Prostate gland (tissue), 2 donors: ENCODE measurements at regions not wholly inside any gene's neighbourhood (a gene's known extent, or its start where the extent isn't known, plus 50 kb on each side); places are given as distances from the start of the nearest gene placed in this dataset.

Source experiments
- DNase-seq: peaks from one replicate; pipeline ENCODE4 v3.0.0-alpha.2; 2019; ENCODE audit warnings: low spot score
- H3K27ac ChIP-seq, 2 donors: fragments of 200-600 bp; sonication (generic); 2 replicates each; pipeline ENCODE4 v1.5.1; 2017 to 2019
- H3K27me3 ChIP-seq: fragments of 200-600 bp; sonication (generic); replicated peaks from 2 replicates; pipeline ENCODE4 v1.5.1; 2019; ENCODE audit not compliant: insufficient read depth
- H3K36me3 ChIP-seq, 2 donors: fragments of 200-600 bp; sonication (generic); 1 replicate in 1 of 2; 2 replicates in 1 of 2; pipeline versions ENCODE4 v1.5.1 to v1.8.1; 2017 to 2019
- H3K4me1 ChIP-seq: fragments of 200-600 bp; sonication (generic); replicated peaks from 2 replicates; pipeline ENCODE4 v1.5.1; 2019
- H3K4me3 ChIP-seq, 2 donors: fragments of 200-600 bp; sonication (generic); 2 replicates each; pipeline ENCODE4 v1.5.1; 2017 to 2019
- H3K9me3 ChIP-seq: fragments of 200-600 bp; sonication (generic); 2 replicates; pipeline ENCODE4 v1.5.1; 2017
- CTCF ChIP-seq, 4 experiments: fragments of 200-600 bp in 2 of 4; fragments of 450-650 bp in 2 of 4; sonication (generic) in 2 of 4; IDR thresholded peaks; 1 replicate in 3 of 4; 2 replicates in 1 of 4; pipeline ENCODE4 v1.5.1; 2016 to 2019; ENCODE audit warnings: antibody characterized with exemption in 4 of 4, mild to moderate bottlenecking in 2 of 4, moderate library complexity in 2 of 4
- POLR2A ChIP-seq: fragments of 450-650 bp; IDR thresholded peaks from one replicate; pipeline ENCODE4 v1.6.1; 2016; ENCODE audit warnings: antibody characterized with exemption, mild to moderate bottlenecking
- POLR2AphosphoS5 ChIP-seq: sonication (generic); formaldehyde crosslinking; IDR thresholded peaks from one replicate; pipeline ENCODE4 v1.6.1; 2017; ENCODE audit warnings: antibody characterized with exemption
- WGBS: methylation state at CpG from one replicate; pipeline ENCODE4 v1.1.5; 2018; 5-methylcytosine and 5-hydroxymethylcytosine counted together
- intact Hi-C: fragments of 100-400 bp; cut with DNase I; formaldehyde crosslinking; loops from one replicate; pipeline ENCODE4 v1.14.2; 2022

- 94% methylated on average over 1 of the region's 1 CpG for WGBS
- H3K4me3 ChIP-seq, result no peak overlapping the region
- intact Hi-C loops, result no loop called here
- H3K27me3 ChIP-seq, result no peaks in the 10 kb centered on the region
- no peaks in the 10 kb centered on the region for H3K36me3 ChIP-seq
- no peak overlapping the region for H3K27ac ChIP-seq
- TF ChIP-seq CTCF (IDR thresholded peaks at IDR 0.05) (no peak), POLR2A (no peak), POLR2AphosphoS5 (no peak)
- DNase-seq, result no peak
- H3K4me1 ChIP-seq, result no peaks in the 10 kb centered on the region
- no peaks in the 10 kb centered on the region for H3K9me3 ChIP-seq
These were observed 982.6 kb downstream of the BCL11A start for GRCh38 chr2:59570818-59571217.

- no peaks in the 10 kb centered on the region for H3K36me3 ChIP-seq
- TF ChIP-seq CTCF (IDR thresholded peaks at IDR 0.05) (no peak), POLR2A (no peak), POLR2AphosphoS5 (no peak)
- no peaks in the 10 kb centered on the region for H3K9me3 ChIP-seq
- H3K4me1 ChIP-seq, result no peaks in the 10 kb centered on the region
- DNase-seq, result no peak
- no peak overlapping the region for H3K4me3 ChIP-seq
- H3K27me3 ChIP-seq, result no peaks in the 10 kb centered on the region
- no peak overlapping the region for H3K27ac ChIP-seq
- intact Hi-C loops, result no loop called here
- 44% methylated on average over 1 of the region's 1 CpG for WGBS
These were observed 984.3 kb downstream of the BCL11A start for GRCh38 chr2:59569124-59569523.

- Histone ChIP-seq H3K36me3 (no peaks in the 10 kb centered on the region), H3K27ac (no peak overlapping the region), H3K27me3 (no peaks in the 10 kb centered on the region), H3K4me1 (no peaks in the 10 kb centered on the region), H3K9me3 (no peaks in the 10 kb centered on the region), H3K4me3 (no peak overlapping the region)
- intact Hi-C loops, result no loop called here
- TF ChIP-seq POLR2AphosphoS5, result no peak
- no peak for TF ChIP-seq CTCF (IDR thresholded peaks at IDR 0.05)
- TF ChIP-seq POLR2A, result no peak
- DNase-seq, result no peak
- WGBS, result 33% methylated on average over 3 of the region's 3 CpGs
These were observed 985.0 kb downstream of the BCL11A start for GRCh38 chr2:59568461-59568860.

- no peaks in the 10 kb centered on the region for H3K27me3 ChIP-seq
- H3K27ac ChIP-seq, result no peak overlapping the region
- H3K4me1 ChIP-seq, result no peaks in the 10 kb centered on the region
- TF ChIP-seq CTCF (IDR thresholded peaks at IDR 0.05) (no peak), POLR2AphosphoS5 (no peak), POLR2A (no peak)
- no peak for DNase-seq
- intact Hi-C loops, result no loop called here
- H3K4me3 ChIP-seq, result no peak overlapping the region
- WGBS, result 71% methylated on average over 6 of the region's 6 CpGs
- no peaks in the 10 kb centered on the region for H3K9me3 ChIP-seq
- no peaks in the 10 kb centered on the region for H3K36me3 ChIP-seq
These were observed 986.3 kb downstream of the BCL11A start for GRCh38 chr2:59567151-59567550.

- no peaks in the 10 kb centered on the region for H3K27me3 ChIP-seq
- TF ChIP-seq POLR2A, result no peak
- TF ChIP-seq CTCF (IDR thresholded peaks at IDR 0.05), result no peak
- TF ChIP-seq POLR2AphosphoS5, result no peak
- no peaks in the 10 kb centered on the region for H3K4me1 ChIP-seq
- WGBS, result 82% methylated on average over 2 of the region's 2 CpGs
- H3K9me3 ChIP-seq, result no peaks in the 10 kb centered on the region
- DNase-seq, result no peak
- intact Hi-C loops, result no loop called here
- H3K36me3 ChIP-seq, result no peaks in the 10 kb centered on the region
- no peak overlapping the region for H3K27ac ChIP-seq
- H3K4me3 ChIP-seq, result no peak overlapping the region
These were observed 986.7 kb downstream of the BCL11A start for GRCh38 chr2:59566739-59567138.
